IMR-90 (cell line): ENCODE measurements at regions not wholly inside any gene's neighbourhood (a gene's known extent, or its start where the extent isn't known, plus 50 kb on each side); places are given as distances from the start of the nearest gene placed in this dataset.

Source experiments
- POLR2A ChIP-seq: IDR thresholded peaks from 2 replicates; pipeline ENCODE4 v1.6.1; 2012; ENCODE audit warnings: mild to moderate bottlenecking, low read depth, low read length
- RAD21 ChIP-seq: IDR thresholded peaks from 2 replicates; pipeline ENCODE4 v1.6.1; 2012; ENCODE audit warnings: low read length, improper control_type of control experiment
- TF ChIP-seq, protein P1 (sequence below): conservative IDR thresholded peaks from 2 replicates; pipeline ENCODE4 v1.5.1; 2012; ENCODE audit warnings: mild to moderate bottlenecking, low read depth, low read length, improper control_type of control experiment

DNA sequence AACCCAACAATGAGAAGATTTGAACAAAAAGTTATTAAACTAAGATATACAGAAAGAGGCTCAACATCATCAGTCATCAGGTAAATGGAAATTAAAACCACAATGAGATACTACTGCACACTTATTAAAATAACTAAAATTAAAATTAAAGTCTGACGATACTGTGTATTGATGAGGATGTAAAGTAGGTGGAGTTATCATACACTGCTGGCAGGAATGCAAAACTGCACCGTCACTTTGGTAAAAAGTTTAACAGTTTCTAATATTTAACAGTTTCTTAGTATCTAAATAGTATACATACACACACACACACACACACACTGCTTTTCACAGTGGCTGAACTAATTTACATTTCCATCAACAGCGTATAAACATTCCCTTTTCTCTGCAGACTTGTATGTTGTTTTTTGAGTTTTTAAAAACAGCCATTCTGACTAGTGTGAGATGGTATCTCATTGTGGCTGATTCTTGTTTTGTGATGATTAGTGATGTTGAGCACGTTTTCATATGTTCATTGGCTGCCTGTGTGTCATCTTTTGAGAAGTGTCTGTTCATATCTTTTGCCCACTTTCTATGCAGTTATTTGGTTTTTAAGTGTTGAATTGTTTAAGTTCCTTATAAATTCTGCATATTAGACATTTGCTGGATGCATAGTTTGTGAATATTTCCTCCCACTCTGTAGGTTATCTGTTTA lies 726.9 kb upstream of the CHAC2 start:
- TF ChIP-seq, protein P1, sequence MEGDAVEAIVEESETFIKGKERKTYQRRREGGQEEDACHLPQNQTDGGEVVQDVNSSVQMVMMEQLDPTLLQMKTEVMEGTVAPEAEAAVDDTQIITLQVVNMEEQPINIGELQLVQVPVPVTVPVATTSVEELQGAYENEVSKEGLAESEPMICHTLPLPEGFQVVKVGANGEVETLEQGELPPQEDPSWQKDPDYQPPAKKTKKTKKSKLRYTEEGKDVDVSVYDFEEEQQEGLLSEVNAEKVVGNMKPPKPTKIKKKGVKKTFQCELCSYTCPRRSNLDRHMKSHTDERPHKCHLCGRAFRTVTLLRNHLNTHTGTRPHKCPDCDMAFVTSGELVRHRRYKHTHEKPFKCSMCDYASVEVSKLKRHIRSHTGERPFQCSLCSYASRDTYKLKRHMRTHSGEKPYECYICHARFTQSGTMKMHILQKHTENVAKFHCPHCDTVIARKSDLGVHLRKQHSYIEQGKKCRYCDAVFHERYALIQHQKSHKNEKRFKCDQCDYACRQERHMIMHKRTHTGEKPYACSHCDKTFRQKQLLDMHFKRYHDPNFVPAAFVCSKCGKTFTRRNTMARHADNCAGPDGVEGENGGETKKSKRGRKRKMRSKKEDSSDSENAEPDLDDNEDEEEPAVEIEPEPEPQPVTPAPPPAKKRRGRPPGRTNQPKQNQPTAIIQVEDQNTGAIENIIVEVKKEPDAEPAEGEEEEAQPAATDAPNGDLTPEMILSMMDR: peak; percentile 13; the same call in 1 of the 2 replicates
- TF ChIP-seq RAD21: no peak
- no peak for TF ChIP-seq POLR2A
